IPS DF 19.7 (cell line): ENCODE measurements at regions not wholly inside any gene's neighbourhood (a gene's known extent, or its start where the extent isn't known, plus 50 kb on each side); places are given as distances from the start of the nearest gene placed in this dataset.

Experiments
- DNase-seq: peaks from one replicate; pipeline ENCODE4 v3.0.0-alpha.2; 2013; ENCODE audit warnings: low read depth, low spot score

DNA sequence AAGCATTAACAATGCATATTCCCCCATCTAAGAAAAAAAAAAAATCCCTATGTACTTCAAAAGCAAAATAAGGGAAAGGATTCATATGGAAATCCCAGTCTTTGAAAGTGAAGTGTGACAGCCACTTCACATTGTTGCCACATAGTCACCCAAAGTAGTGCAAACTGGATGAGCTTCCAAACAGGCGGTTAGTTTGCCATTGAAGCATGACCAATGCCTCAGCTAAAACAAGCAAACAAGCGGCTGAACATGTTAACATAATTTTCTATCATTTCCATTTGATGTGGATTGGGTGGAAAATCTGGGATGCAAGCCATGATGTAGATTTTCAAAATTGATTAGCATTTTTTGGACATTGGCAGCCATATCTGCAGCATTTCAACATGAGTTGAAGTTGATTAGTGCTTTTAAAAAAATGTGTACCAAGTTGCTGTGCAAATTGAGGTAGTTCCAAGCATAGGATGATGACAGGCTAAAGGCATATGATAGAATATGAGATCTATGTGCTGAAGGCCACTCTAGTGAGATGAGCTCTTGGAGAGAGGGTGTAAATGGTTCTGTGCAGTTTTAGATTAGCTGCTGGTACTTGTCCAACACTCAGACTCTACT is 405.2 kb downstream of the NR2F2 start:
- DNase-seq, result no peak

DNA sequence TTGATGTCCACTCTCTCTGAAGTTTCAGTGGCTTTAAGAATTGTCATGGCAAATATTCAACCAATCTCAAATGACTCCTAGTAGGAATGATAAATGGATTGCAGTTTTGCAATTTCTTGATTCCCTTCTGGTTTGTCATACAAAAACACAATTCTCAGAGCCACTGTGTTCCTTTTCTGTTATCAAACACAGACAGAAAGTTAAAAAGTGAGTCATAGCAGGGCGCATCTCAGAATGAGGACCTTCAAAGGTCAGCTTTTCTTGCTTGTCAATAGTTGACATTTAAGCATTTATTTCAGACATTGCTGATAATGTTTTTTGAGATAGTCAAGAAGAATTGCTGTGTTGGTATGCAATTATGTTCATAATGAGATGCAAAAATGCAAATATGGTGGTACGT is 405.9 kb downstream of the NR2F2 start:
- DNase-seq, result no peak

DNA sequence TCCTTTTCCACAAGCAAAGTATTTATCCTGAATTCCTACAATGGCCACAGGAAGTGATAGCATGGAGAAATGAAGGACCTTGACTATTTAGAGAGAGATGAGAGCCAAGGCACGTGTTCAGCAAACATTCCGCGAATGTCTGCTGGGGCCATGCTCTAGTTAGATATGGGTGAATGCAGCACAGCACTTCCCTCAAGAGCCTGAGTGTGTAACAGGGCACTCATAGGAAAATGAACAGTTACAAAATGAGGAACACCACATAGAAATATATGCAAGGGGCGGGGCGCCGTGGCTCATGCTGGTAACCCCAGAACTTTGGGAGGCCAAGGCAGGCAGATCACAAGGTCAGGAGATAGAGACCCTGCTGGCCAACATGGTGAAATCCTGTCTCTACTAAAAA is 406.9 kb downstream of the NR2F2 start:
- no peak for DNase-seq

DNA sequence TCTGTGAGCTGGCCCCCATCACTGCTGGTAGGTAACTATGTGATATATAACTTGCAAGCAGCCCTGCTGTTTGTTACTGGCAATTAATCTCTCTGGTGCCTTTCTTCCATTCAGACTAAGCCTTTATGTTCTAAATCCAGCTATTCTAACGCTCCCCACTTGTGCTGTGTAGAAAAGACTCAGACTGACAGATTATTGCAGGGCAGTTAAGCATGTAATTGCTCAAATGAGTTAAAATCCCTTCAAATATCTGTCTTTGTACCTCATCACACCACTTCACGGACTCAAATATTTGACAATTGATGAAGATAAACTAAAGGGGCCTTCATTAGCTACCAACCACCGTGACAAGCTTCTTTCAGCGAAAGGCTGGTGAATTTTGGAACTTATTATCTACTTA is 416.2 kb downstream of the NR2F2 start:
- no peak for DNase-seq

DNA sequence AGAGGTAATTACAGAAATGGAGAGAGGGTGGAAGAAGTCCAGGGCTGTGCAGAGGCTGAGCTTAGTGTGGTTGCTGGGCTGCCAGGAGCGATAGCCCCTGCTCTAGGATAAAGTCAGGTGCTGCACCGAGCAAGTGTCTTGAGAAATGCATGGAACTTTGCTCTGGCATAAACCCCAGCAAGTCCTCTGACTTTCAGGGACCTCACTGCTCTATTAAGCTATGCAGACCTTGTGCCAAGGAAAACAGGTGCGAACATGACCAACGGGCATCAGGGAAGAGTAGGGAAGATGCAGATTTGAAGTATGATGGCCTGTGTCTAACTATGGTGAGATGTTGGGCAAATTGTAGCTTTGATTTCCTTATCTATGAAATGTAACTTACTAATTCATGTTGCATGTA is 416.8 kb downstream of the NR2F2 start:
- DNase-seq, result no peak

DNA sequence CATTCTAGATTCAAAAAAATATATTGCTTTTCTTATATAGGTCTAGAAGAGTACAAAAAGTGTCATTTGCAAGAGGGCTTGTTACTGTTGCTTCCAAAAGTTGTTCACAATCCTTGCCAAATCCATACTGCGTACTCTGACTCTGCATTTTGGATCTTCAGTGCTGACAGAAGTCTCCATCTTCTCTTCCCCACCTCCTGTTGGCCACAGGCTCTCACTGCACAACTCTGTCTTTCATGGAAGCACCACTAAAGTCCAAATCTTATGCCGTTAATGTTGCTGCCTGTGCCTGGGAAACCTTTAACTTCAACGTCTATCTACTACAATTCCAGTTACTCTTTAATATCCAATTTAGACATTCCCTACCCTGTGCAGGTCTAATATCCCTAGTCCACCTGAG is 419.9 kb downstream of the NR2F2 start:
- no peak for DNase-seq

DNA sequence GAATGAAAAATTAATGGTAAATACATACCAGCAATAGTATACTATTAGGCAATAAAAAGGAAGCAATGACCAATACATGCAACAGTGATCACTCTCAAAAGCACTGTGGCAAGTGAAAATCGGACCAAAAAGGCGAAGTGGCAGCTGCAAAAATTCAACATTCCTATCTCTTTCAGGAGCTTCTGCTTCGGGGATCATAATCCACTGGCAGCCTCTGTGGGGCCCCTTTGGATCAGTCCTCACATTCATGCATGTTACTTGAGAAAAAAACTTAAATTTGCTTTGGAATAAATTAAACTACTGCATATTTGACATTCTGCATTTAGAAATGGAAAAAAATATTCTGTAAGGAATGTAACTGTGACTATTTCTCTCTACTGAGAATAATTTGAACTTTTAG is 425.6 kb downstream of the NR2F2 start:
- no peak for DNase-seq

DNA sequence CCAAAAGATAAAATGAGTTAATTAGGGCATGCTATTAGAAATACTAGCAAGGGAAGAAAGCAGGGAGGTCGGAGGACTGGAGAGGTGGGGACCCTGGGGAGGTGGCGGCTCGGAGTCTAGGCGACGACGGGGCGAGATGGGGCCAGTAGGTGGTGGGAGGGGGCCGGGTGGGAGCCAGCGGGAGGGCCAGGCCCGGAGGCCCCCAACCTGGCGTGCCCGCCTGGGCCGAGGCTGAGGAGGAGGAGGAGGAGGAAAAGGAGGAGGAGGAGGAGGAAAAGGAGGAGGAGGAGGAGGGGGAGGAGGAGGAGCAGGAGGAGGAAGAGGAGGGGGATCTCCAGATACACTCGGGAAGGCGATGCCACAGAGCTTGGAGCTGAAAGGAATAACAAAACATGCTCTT is 426.2 kb downstream of the NR2F2 start:
- no peak for DNase-seq

DNA sequence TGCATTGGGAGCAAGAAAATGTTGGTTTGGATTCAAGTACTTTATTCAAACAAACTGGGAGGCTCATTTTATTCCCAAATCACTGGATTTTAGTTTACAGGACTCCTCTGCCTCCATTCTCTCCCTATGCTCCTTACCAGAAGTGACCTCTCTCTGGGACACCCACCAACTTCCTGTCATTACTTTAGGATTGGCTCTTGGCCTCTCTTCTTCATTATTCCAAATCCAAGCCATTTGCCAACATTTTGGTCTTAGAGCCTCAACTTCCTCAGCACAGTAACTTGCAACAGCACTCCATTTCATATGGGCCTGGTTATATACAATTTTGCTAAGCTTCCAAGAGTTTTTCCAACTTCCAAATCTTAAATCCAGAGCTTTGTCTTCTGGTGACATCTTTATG is 432.1 kb downstream of the NR2F2 start:
- DNase-seq, result no peak

DNA sequence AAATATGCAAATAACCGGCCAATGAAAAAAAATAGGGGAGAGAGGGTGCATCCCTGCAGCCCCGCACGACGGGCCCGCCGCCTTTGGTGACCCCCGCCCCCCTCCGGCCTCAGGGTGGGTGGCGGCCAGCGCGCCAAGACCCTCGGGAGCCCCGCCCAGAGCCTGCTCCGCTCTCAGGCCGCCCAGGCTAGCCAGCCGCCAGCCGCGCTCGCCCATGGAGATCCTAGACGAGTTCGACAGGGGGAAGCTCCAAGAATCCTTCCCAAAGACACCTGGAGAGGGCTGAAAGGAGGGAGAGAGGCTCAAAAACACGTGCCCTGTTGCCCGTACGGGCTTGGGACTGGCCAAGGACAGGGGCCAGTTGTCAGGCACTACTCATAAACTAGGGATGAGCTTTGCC is 434.0 kb downstream of the NR2F2 start:
- no peak for DNase-seq

DNA sequence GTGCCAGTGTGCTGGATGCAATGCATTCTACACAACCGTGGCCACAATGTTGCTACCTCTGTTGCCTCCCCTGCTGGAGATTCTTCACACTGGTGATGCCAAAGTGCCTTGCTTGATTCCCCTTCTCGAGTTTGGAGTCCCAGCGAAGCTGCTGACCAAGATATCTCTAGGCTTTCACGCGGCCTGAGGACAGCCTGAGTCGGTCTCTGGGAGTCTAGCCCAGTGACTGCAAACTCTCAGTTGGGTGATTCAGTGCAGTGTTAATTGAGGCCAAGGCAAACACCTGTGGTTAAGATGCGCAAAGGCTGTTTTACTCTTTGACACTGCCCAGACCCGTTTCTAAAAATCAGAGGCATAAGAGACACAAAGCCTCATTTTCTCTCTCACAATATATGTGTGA is 434.4 kb downstream of the NR2F2 start:
- DNase-seq, result no peak

DNA sequence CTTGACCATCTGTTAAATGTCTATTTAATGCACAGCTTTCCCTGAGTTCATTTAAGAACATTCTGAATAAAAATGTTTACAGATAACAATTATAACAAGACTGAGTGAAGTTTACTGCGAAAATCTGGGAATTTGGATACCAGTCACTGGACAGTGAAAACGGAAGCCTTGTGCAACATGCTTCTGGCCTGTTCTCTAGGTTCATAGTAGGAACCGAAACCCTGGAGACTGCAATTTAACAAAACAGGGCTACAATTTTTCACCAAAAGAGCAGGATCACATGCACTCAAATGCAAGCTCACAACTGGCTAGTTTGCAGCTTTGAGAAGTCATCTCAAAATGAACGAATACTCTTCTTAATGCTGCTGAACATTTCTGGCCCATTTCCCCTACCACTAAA is 435.9 kb downstream of the NR2F2 start:
- DNase-seq, result no peak

DNA sequence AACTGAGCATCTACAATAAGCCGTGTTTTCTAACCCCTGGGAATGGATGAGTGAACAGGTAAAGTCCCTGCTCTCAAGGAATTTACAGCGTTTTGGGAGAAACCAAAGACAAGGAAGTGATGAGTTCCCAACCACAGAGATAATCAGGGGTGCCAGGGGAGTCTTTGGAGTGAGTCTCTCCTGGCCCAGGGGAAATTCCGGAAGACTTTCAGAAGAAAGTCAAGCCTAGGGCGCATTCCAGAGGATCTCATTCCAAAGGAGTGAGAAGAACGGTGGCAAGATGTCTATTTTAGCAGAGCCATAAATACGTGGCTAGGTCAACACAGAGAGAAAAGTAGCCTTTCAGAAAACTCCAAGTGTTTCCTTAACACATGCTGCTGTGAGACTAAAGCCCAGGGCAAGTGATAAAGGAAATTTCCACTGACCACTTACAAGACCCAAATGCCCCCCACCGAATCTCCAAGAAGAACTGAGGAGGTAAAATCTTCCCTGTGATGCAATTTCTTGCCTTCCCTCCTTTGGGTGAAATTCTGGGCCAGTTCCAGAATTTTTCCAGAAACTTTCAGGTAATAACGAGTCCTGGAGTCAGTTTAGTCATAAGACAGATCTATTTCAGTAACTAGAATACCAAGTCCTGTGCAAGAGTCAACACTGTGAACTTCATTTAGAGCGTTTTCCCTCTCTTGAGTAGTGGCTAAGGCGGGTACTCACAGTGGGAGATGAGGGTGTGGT is 437.4 kb downstream of the NR2F2 start:
- DNase-seq, result no peak

DNA sequence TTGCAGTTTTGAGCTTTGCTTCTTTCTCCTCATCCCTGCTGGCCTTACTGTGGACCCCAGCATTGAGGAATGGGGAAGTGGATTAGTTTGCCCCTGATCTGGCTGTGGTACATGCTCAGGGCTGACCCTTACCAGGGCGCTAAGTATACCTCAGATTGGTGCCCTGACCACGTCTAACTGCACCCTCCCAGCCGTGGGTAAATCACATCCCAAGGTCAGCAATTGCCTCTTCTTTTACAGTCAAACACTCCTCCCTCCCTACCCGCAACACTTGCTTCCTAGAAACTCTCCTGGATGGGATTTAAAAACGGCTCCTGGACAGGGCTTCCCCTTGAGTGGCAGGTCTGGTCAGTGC is 437.9 kb downstream of the NR2F2 start:
- DNase-seq, result no peak

DNA sequence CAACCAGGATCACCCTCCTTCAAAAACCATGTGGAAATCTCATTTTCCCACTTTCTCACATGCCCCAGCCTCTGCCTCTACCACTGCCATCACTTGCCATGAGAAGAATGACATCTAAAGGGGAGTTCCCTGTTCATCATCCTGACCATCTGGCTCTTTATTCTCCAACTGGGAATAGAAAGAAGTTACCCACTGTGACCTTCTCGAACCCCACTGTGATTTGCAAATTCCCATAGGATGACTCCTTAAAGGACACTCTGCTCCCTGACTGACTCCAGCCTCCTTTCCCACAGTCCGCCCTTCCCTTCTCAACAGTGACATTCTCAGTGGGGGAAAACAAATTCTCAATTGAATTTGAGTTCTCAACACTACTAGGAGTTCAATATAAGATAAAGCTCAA is 440.5 kb downstream of the NR2F2 start:
- no peak for DNase-seq

DNA sequence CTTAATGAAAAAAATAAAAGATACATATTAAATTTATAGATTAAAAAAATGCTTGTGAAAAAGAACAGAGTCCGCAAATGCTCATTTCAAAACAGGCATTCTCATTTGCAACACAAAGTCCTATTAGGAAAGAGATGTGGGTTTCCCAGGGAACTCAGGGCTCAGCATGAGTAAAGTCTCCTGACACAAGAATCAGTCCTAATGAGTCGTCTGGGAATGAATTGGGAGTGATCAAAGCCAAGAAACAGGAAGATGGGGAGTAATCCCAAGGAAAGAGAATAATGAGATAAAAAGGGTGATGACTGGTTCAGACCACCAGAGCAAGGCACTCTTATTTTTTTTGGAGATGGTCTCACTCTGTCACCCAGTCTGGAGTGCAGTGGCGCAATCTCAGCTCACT is 443.7 kb downstream of the NR2F2 start:
- no peak for DNase-seq

DNA sequence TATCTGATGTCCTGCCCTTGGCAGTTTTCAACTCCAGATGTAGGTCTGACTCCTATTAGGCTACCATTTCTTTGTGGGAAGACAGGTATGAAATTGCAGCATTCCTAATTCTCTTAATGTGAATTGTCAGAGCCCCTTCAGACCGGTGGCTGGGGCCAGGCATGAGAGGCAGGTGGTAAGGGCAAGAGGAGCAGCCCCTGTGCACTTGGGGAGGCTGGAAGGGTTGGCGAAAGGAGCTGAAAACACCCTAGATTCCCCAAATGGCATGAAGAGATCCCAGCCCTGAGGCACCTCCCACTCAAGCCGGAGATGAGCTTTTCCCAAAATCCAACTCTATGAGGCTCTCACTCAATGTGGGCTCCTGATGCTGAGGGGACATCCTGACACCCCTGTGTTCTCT is 453.2 kb downstream of the NR2F2 start:
- DNase-seq, result no peak

DNA sequence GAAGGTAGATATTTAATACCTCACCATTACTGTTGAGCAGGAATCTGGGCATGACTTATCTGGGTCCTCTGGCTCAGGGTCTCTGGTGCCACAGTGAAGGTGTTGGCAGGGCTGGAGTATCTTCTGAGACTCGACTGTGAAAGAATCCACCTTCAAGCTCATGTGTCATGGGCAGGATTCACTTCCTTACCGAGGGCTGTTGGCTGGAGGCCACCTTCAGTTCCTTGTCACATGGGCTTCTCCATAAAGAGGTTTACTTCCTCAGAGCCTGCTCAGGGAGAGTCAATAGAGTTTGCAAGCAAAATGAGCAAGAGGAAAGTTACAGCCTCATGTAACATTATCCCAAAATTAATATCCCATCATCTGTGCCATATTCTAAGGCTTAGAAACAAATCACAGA is 459.5 kb downstream of the NR2F2 start:
- DNase-seq, result no peak

DNA sequence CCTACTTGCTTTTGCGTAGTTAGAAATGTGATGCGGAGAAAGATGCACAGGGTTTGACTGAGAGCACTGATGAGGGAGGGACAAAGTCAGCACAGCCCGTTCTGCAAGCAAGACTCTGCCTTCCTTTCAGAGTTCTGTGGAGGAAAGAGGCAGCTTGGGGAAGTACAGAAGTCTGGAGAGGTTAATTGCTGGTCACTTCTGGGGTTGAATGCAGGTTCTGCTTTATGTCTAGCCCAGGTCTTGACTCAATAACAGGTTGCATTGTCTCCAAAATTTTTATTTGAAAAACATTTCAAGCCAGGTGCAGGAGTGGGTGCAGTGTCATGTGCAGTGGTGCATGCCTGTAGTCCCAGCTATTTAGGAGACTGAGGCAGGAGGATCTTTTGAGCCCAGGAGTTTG is 461.7 kb downstream of the NR2F2 start:
- no peak for DNase-seq

DNA sequence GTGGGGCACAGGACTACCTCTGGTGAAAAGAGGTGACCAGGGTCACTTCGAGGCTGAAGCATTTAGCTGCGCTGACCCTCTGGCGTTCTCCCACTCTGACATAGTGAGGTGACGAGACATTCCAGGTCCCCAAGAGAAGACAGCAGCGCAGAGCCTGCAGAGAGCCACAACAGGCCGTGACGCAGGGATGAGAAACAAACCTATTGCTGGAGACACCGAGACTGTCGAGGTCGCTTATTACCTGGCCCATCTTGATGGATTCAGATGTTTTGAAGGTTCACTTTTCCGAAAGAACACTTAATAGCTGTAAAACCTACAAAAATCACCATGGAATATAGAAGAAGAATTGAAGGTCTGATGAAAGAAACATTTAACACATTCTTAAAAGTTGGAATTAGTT is 466.3 kb downstream of the NR2F2 start:
- no peak for DNase-seq

DNA sequence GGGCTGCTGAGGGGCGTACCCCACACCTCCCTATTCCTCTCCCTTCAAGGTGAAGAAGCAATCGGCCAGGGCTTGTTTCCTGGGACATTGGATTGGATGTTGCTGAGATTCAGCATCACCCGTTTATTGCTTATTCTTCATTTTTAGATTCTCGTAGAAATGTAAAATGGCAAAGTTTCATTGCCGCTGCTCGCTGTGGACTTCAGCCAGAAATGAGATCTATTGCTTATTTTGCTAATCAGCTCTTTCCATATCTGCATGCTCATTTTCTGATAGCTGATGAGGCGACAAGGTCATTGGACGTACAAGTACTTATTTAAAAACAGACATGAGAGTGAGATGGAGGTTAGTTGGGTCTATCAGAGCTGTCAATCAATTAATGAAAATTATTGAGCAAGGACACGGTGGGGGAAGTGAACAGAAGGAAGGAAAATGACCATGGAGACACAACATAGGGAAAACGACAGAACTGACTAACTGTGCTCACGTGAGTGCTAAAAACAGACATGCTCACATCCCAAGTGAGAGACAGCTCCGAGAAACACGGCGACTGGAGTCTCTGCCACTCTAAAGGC is 471.2 kb downstream of the NR2F2 start:
- DNase-seq, result no peak

DNA sequence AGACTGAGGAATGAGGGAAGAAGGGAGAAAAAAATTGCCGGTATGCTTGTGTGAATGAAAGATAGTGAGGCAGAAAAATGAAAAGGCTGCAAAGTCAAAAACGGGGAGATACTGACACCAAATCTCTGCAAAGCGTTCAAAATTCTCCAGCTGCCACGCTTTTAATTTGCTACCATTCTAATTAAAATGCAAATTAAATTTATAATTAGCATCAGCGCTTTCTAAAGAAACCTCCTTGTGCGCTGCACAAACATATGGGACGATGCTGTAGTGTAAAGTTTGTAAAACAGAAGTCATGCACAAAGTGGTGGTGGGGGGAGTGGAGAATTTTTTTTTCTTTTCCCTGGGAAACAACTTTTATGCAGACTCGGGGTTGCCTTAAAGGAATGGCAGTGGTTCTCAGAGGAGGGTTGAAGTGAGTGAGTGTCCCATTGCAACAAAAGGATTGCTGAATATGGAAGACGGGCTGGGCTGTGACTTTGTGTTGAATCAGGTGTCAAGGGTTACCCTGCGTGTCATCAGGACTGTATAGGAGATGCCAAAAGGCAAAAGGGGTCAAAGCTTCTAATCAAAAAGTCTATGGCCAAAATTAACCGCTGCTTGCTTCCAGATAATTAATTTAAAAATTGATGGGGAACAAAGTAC is 472.2 kb downstream of the NR2F2 start:
- DNase-seq, result no peak

DNA sequence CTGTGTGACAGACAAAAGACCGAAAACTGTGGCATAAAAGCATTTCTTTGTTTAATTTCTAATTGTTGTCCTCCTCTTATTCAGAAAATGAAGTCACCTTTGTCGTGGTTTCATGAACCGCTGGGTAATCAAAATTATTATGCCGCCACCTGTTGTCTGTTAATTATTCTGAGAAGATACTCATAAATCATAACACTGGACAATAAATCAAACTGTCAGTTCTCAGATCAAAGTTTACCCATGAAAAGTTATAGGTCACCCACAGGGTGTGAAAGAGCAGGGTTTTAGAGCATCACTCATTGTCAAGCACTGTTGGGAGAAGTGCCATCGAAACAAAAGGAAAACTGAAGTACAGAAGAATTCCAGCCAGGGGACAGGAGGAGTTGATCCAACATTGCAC is 474.3 kb downstream of the NR2F2 start:
- no peak for DNase-seq
